IMR-90 (cell line): ENCODE measurements at regions not wholly inside any gene's neighbourhood (a gene's known extent, or its start where the extent isn't known, plus 50 kb on each side); places are given as distances from the start of the nearest gene placed in this dataset.

ENCODE experiments used
- ATAC-seq: fragments of 200-7000 bp; cut with Tn5 transposase; 2 replicates; pipeline ENCODE4 v1.9.1; 2020; ENCODE audit warnings: low read depth, mild to moderate bottlenecking, moderate library complexity
- BruUV-seq: library from RNA; stranded (reverse); fragments of 400-500 nt; replicated peaks from 2 replicates; lab custom pipeline; 2021; lab: Mats Ljungman, UMichigan
- CTCF ChIA-PET: fragments of 300-600 bp; formaldehyde crosslinking; extraction: SDS; loops from one replicate; lab custom pipeline; 2021; ENCODE audit warnings: antibody characterized with exemption; lab: Yijun Ruan, JAX
- POLR2A ChIA-PET: fragments of 300-600 bp; sonication (Branson Sonifier 250); formaldehyde crosslinking; loops from one replicate; lab custom pipeline; 2022; ENCODE audit warnings: antibody characterized with exemption; ENCODE audit not compliant: unreplicated experiment; lab: Charles Lee
- DNase-seq: peaks from one replicate; pipeline ENCODE4 v3.0.0; 2013
- H2AFZ ChIP-seq: replicated peaks from 2 replicates; pipeline ENCODE3; 2013; ENCODE audit warnings: low read length, mild to moderate bottlenecking; ENCODE audit not compliant: poor library complexity
- H2AK5ac ChIP-seq: 2 replicates; pipeline ENCODE4 v1.6.1; 2013; ENCODE audit warnings: low read depth, low read length, inconsistent platforms
- H2AK9ac ChIP-seq: replicated peaks from 2 replicates; pipeline ENCODE3; 2013; ENCODE audit warnings: mild to moderate bottlenecking, low read depth, low read length, moderate library complexity; ENCODE audit not compliant: poor library complexity
- H2BK120ac ChIP-seq: 2 replicates; pipeline ENCODE4 v1.6.1; 2013; ENCODE audit warnings: low read depth, low read length, inconsistent platforms
- H2BK15ac ChIP-seq: 3 replicates; pipeline ENCODE4 v1.6.1; 2013; ENCODE audit warnings: low read depth, low read length, inconsistent platforms
- H2BK20ac ChIP-seq: 2 replicates; pipeline ENCODE4 v1.6.1; 2013; ENCODE audit warnings: low read depth, mild to moderate bottlenecking, inconsistent platforms, low read length, moderate library complexity
- H2BK5ac ChIP-seq: 2 replicates; pipeline ENCODE4 v1.6.1; 2013; ENCODE audit warnings: mild to moderate bottlenecking, low read depth, low read length, inconsistent platforms; ENCODE audit not compliant: poor library complexity, severe bottlenecking
- H3K14ac ChIP-seq: replicated peaks from 2 replicates; pipeline ENCODE4 v1.6.1; 2013; ENCODE audit warnings: low read depth, low read length, inconsistent platforms
- H3K18ac ChIP-seq: 2 replicates; pipeline ENCODE4 v1.6.1; 2013; ENCODE audit warnings: low read depth, low read length, control low read depth
- H3K23ac ChIP-seq: 2 replicates; pipeline ENCODE4 v1.6.1; 2013; ENCODE audit warnings: low read depth, low read length, inconsistent platforms
- H3K27ac ChIP-seq: 2 replicates; pipeline ENCODE4 v1.5.1; 2013; ENCODE audit warnings: mild to moderate bottlenecking, control low read depth, low read length; ENCODE audit not compliant: insufficient read depth
- H3K27me3 ChIP-seq: 2 replicates; pipeline ENCODE4 v1.6.1; 2013; ENCODE audit warnings: low read length; ENCODE audit not compliant: control insufficient read depth, insufficient read depth
- H3K36me3 ChIP-seq: 2 replicates; pipeline ENCODE4 v1.6.1; 2013; ENCODE audit warnings: low read length, mixed read lengths; ENCODE audit not compliant: control insufficient read depth, insufficient read depth
- H3K4ac ChIP-seq: 2 replicates; pipeline ENCODE4 v1.6.1; 2013; ENCODE audit warnings: low read depth, low read length, inconsistent platforms
- H3K4me1 ChIP-seq: 2 replicates; pipeline ENCODE4 v1.6.1; 2013; ENCODE audit warnings: low read length, mixed read lengths; ENCODE audit not compliant: control insufficient read depth, insufficient read depth
- H3K4me2 ChIP-seq: 2 replicates; pipeline ENCODE4 v1.6.1; 2013; ENCODE audit warnings: low read depth, mild to moderate bottlenecking, control low read depth, low read length, moderate library complexity
- H3K4me3 ChIP-seq: 2 replicates; pipeline ENCODE4 v1.5.1; 2013; ENCODE audit warnings: low read depth, mild to moderate bottlenecking, control low read depth, low read length, moderate library complexity; ENCODE audit not compliant: insufficient read depth
- H3K56ac ChIP-seq: 2 replicates; pipeline ENCODE4 v1.6.1; 2013; ENCODE audit warnings: low read length, inconsistent platforms; ENCODE audit not compliant: insufficient read depth; ENCODE audit errors: extremely low read depth
- H3K79me1 ChIP-seq, 2 experiments: 2 replicates each; pipeline ENCODE4 v1.6.1; 2013; ENCODE audit warnings: low read length in 2 of 2, inconsistent platforms in 1 of 2, low read depth in 1 of 2
- H3K9ac ChIP-seq: 2 replicates; pipeline ENCODE4 v1.6.1; 2013; ENCODE audit warnings: low read depth, low read length, control low read depth
- H3K9me1 ChIP-seq: 2 replicates; pipeline ENCODE4 v1.6.1; 2013; ENCODE audit warnings: low read length, inconsistent platforms; ENCODE audit not compliant: insufficient read depth
- H3K9me3 ChIP-seq: 2 replicates; pipeline ENCODE4 v1.6.1; 2013; ENCODE audit warnings: low read length; ENCODE audit not compliant: control insufficient read depth, insufficient read depth
- H4K20me1 ChIP-seq: 2 replicates; pipeline ENCODE4 v1.6.1; 2013; ENCODE audit warnings: low read length, inconsistent platforms; ENCODE audit not compliant: insufficient read depth
- H4K5ac ChIP-seq: 2 replicates; pipeline ENCODE4 v1.6.1; 2013; ENCODE audit warnings: mild to moderate bottlenecking, low read depth, low read length, control low read depth
- H4K8ac ChIP-seq, 2 experiments: 2 replicates each; pipeline ENCODE4 v1.6.1; 2013; ENCODE audit warnings: low read depth in 2 of 2, low read length in 2 of 2, control low read depth in 1 of 2, inconsistent platforms in 1 of 2
- H4K91ac ChIP-seq: 2 replicates; pipeline ENCODE4 v1.6.1; 2013; ENCODE audit warnings: low read depth, low read length, inconsistent platforms; ENCODE audit not compliant: insufficient read depth
- MAFK ChIP-seq: IDR thresholded peaks from 2 replicates; pipeline ENCODE4 v1.6.1; 2012; ENCODE audit warnings: low read depth, low read length, improper control_type of control experiment
- MXI1 ChIP-seq: IDR thresholded peaks from 2 replicates; pipeline ENCODE4 v1.6.1; 2012; ENCODE audit warnings: low read depth, mild to moderate bottlenecking, low read length, moderate library complexity, borderline replicate concordance
- RAD21 ChIP-seq: IDR thresholded peaks from 2 replicates; pipeline ENCODE4 v1.6.1; 2012; ENCODE audit warnings: low read length, improper control_type of control experiment
- SMC3 ChIP-seq: fragments of 150-350 bp; IDR thresholded peaks from 2 replicates; pipeline ENCODE4 v1.6.1; 2016; ENCODE audit warnings: low read depth, mild to moderate bottlenecking, antibody characterized with exemption, low read length, moderate library complexity
- USF2 ChIP-seq: fragments of 150-350 bp; IDR thresholded peaks from 2 replicates; pipeline ENCODE4 v1.6.1; 2017; ENCODE audit warnings: mild to moderate bottlenecking, antibody characterized with exemption, low read length, low read depth
- WGBS, 2 experiments: methylation state at CpG; one replicate each; pipeline versions ENCODE4 v1.1.5 to v1.1.7; 2013; ENCODE audit warnings: missing lambda C conversion rate in 2 of 2; ENCODE audit not compliant: insufficient read length in 1 of 2; ENCODE audit errors: extremely low coverage in 2 of 2; 5-methylcytosine and 5-hydroxymethylcytosine counted together
- dilution Hi-C: fragments of 300-500 bp; cut with HindIII; formaldehyde crosslinking; loops from one replicate; pipeline ENCODE4 v1.14.3; 2018; ENCODE audit warnings: low sequenced_read_pairs; ENCODE audit not compliant: unreplicated experiment
- in situ Hi-C: fragments of 300-500 bp; cut with MboI; formaldehyde crosslinking; loops from 3 replicates; pipeline ENCODE4 v1.14.3; 2019; ENCODE audit warnings: low sequenced_read_pairs, inconsistent platforms, mixed read lengths
- intact Hi-C: fragments of 100-400 bp; cut with micrococcal nuclease; formaldehyde crosslinking; loops from 2 replicates; pipeline ENCODE4 v1.10.0; 2022

DNA sequence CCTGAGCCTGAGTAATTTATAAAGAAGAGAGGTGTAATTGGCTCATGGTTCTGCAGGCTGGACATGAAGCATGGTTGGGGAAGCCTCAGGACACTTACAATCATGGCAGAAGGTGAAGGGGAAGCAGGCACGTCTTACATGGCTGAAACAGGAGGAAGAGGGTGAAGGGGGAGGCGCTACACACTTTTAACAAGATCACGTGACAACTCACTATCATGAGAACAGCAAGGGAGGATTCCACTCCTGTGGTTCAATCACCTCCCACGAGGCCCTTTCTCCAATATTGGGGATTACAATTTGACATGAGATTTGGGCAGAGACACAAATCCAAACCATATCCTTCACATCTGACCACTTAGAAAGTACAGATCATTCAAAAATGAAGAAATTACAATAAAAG, 110.6 kb upstream of the SHISA6 start:
- Histone ChIP-seq H2AK5ac (no peak overlapping the region), H3K56ac (no peak overlapping the region), H3K14ac (no peak overlapping the region), H3K27me3 (no peaks in the 10 kb centered on the region), H3K23ac (no peak overlapping the region), H2BK5ac (no peak overlapping the region), H3K9me3 (peaks cover 10% of the 10 kb centered on the region), H3K9ac (no peak overlapping the region), H3K79me1 (no peaks in the 10 kb centered on the region), H4K91ac (no peak overlapping the region), H2BK15ac (no peak overlapping the region), H4K20me1 (no peaks in the 10 kb centered on the region), H3K4me3 (no peak overlapping the region), H4K8ac (no peak overlapping the region), H3K9me1 (no peaks in the 10 kb centered on the region), H3K18ac (no peak overlapping the region), H3K4ac (no peak overlapping the region), H3K27ac (no peak overlapping the region), H2AFZ (no peak overlapping the region), H2AK9ac (no peak overlapping the region), H2BK20ac (no peak overlapping the region), H3K4me2 (no peak overlapping the region), H2BK120ac (no peak overlapping the region), H4K5ac (no peak overlapping the region), H3K4me1 (no peaks in the 10 kb centered on the region), H3K36me3 (no peaks in the 10 kb centered on the region)
- no peak for DNase-seq
- TF ChIP-seq MAFK (no peak), RAD21 (no peak), MXI1 (no peak), USF2 (no peak), SMC3 (no peak)
- POLR2A ChIA-PET: no interaction called here
- CTCF ChIA-PET: no interaction called here
- no peak for ATAC-seq
- no TSS peak for BruUV-seq
- dilution Hi-C loops: no loop called here
- in situ Hi-C loops: no loop called here
- WGBS, 2 experiments: no CpG with 5 or more reads among the region's 4 CpGs
- intact Hi-C loops: no loop called here
